IMR-90 (cell line): ENCODE measurements at regions not wholly inside any gene's neighbourhood (a gene's known extent, or its start where the extent isn't known, plus 50 kb on each side); places are given as distances from the start of the nearest gene placed in this dataset.

ENCODE experiments used
- ATAC-seq: fragments of 200-7000 bp; cut with Tn5 transposase; 2 replicates; pipeline ENCODE4 v1.9.1; 2020; ENCODE audit warnings: low read depth, mild to moderate bottlenecking, moderate library complexity
- BruUV-seq: library from RNA; stranded (reverse); fragments of 400-500 nt; replicated peaks from 2 replicates; lab custom pipeline; 2021; lab: Mats Ljungman, UMichigan
- CTCF ChIA-PET: fragments of 300-600 bp; formaldehyde crosslinking; extraction: SDS; loops from one replicate; lab custom pipeline; 2021; ENCODE audit warnings: antibody characterized with exemption; lab: Yijun Ruan, JAX
- POLR2A ChIA-PET: fragments of 300-600 bp; sonication (Branson Sonifier 250); formaldehyde crosslinking; loops from one replicate; lab custom pipeline; 2022; ENCODE audit warnings: antibody characterized with exemption; ENCODE audit not compliant: unreplicated experiment; lab: Charles Lee
- DNase-seq: peaks from one replicate; pipeline ENCODE4 v3.0.0; 2013
- H2AFZ ChIP-seq: replicated peaks from 2 replicates; pipeline ENCODE3; 2013; ENCODE audit warnings: low read length, mild to moderate bottlenecking; ENCODE audit not compliant: poor library complexity
- H2AK5ac ChIP-seq: 2 replicates; pipeline ENCODE4 v1.6.1; 2013; ENCODE audit warnings: low read depth, low read length, inconsistent platforms
- H2AK9ac ChIP-seq: replicated peaks from 2 replicates; pipeline ENCODE3; 2013; ENCODE audit warnings: mild to moderate bottlenecking, low read depth, low read length, moderate library complexity; ENCODE audit not compliant: poor library complexity
- H2BK120ac ChIP-seq: 2 replicates; pipeline ENCODE4 v1.6.1; 2013; ENCODE audit warnings: low read depth, low read length, inconsistent platforms
- H2BK15ac ChIP-seq: 3 replicates; pipeline ENCODE4 v1.6.1; 2013; ENCODE audit warnings: low read depth, low read length, inconsistent platforms
- H2BK20ac ChIP-seq: 2 replicates; pipeline ENCODE4 v1.6.1; 2013; ENCODE audit warnings: low read depth, mild to moderate bottlenecking, inconsistent platforms, low read length, moderate library complexity
- H2BK5ac ChIP-seq: 2 replicates; pipeline ENCODE4 v1.6.1; 2013; ENCODE audit warnings: mild to moderate bottlenecking, low read depth, low read length, inconsistent platforms; ENCODE audit not compliant: poor library complexity, severe bottlenecking
- H3K14ac ChIP-seq: replicated peaks from 2 replicates; pipeline ENCODE4 v1.6.1; 2013; ENCODE audit warnings: low read depth, low read length, inconsistent platforms
- H3K18ac ChIP-seq: 2 replicates; pipeline ENCODE4 v1.6.1; 2013; ENCODE audit warnings: low read depth, low read length, control low read depth
- H3K23ac ChIP-seq: 2 replicates; pipeline ENCODE4 v1.6.1; 2013; ENCODE audit warnings: low read depth, low read length, inconsistent platforms
- H3K27ac ChIP-seq: 2 replicates; pipeline ENCODE4 v1.5.1; 2013; ENCODE audit warnings: mild to moderate bottlenecking, control low read depth, low read length; ENCODE audit not compliant: insufficient read depth
- H3K27me3 ChIP-seq: 2 replicates; pipeline ENCODE4 v1.6.1; 2013; ENCODE audit warnings: low read length; ENCODE audit not compliant: control insufficient read depth, insufficient read depth
- H3K36me3 ChIP-seq: 2 replicates; pipeline ENCODE4 v1.6.1; 2013; ENCODE audit warnings: low read length, mixed read lengths; ENCODE audit not compliant: control insufficient read depth, insufficient read depth
- H3K4ac ChIP-seq: 2 replicates; pipeline ENCODE4 v1.6.1; 2013; ENCODE audit warnings: low read depth, low read length, inconsistent platforms
- H3K4me1 ChIP-seq: 2 replicates; pipeline ENCODE4 v1.6.1; 2013; ENCODE audit warnings: low read length, mixed read lengths; ENCODE audit not compliant: control insufficient read depth, insufficient read depth
- H3K4me2 ChIP-seq: 2 replicates; pipeline ENCODE4 v1.6.1; 2013; ENCODE audit warnings: low read depth, mild to moderate bottlenecking, control low read depth, low read length, moderate library complexity
- H3K4me3 ChIP-seq: 2 replicates; pipeline ENCODE4 v1.5.1; 2013; ENCODE audit warnings: low read depth, mild to moderate bottlenecking, control low read depth, low read length, moderate library complexity; ENCODE audit not compliant: insufficient read depth
- H3K56ac ChIP-seq: 2 replicates; pipeline ENCODE4 v1.6.1; 2013; ENCODE audit warnings: low read length, inconsistent platforms; ENCODE audit not compliant: insufficient read depth; ENCODE audit errors: extremely low read depth
- H3K79me1 ChIP-seq, 2 experiments: 2 replicates each; pipeline ENCODE4 v1.6.1; 2013; ENCODE audit warnings: low read length in 2 of 2, inconsistent platforms in 1 of 2, low read depth in 1 of 2
- H3K9ac ChIP-seq: 2 replicates; pipeline ENCODE4 v1.6.1; 2013; ENCODE audit warnings: low read depth, low read length, control low read depth
- H3K9me1 ChIP-seq: 2 replicates; pipeline ENCODE4 v1.6.1; 2013; ENCODE audit warnings: low read length, inconsistent platforms; ENCODE audit not compliant: insufficient read depth
- H3K9me3 ChIP-seq: 2 replicates; pipeline ENCODE4 v1.6.1; 2013; ENCODE audit warnings: low read length; ENCODE audit not compliant: control insufficient read depth, insufficient read depth
- H4K20me1 ChIP-seq: 2 replicates; pipeline ENCODE4 v1.6.1; 2013; ENCODE audit warnings: low read length, inconsistent platforms; ENCODE audit not compliant: insufficient read depth
- H4K5ac ChIP-seq: 2 replicates; pipeline ENCODE4 v1.6.1; 2013; ENCODE audit warnings: mild to moderate bottlenecking, low read depth, low read length, control low read depth
- H4K8ac ChIP-seq, 2 experiments: 2 replicates each; pipeline ENCODE4 v1.6.1; 2013; ENCODE audit warnings: low read depth in 2 of 2, low read length in 2 of 2, control low read depth in 1 of 2, inconsistent platforms in 1 of 2
- H4K91ac ChIP-seq: 2 replicates; pipeline ENCODE4 v1.6.1; 2013; ENCODE audit warnings: low read depth, low read length, inconsistent platforms; ENCODE audit not compliant: insufficient read depth
- BHLHE40 ChIP-seq: fragments of 150-350 bp; IDR thresholded peaks from 2 replicates; pipeline ENCODE4 v1.6.1; 2016; ENCODE audit warnings: mild to moderate bottlenecking, low read depth, low read length
- CHD1 ChIP-seq: IDR thresholded peaks from 2 replicates; pipeline ENCODE4 v1.6.1; 2012; ENCODE audit warnings: low read depth, low read length, improper control_type of control experiment
- CTCF ChIP-seq: conservative IDR thresholded peaks from 2 replicates; pipeline ENCODE4 v1.5.1; 2012; ENCODE audit warnings: mild to moderate bottlenecking, low read depth, low read length, improper control_type of control experiment
- ELK1 ChIP-seq: fragments of 150-350 bp; IDR thresholded peaks from 2 replicates; pipeline ENCODE4 v1.6.1; 2016; ENCODE audit warnings: low read depth, mild to moderate bottlenecking, low read length, moderate library complexity, borderline replicate concordance
- FOS ChIP-seq: fragments of 150-350 bp; IDR thresholded peaks from 2 replicates; pipeline ENCODE4 v1.6.1; 2016; ENCODE audit warnings: low read depth, low read length
- MAFK ChIP-seq: IDR thresholded peaks from 2 replicates; pipeline ENCODE4 v1.6.1; 2012; ENCODE audit warnings: low read depth, low read length, improper control_type of control experiment
- MAZ ChIP-seq: IDR thresholded peaks from 2 replicates; pipeline ENCODE4 v1.6.1; 2012; ENCODE audit warnings: low read depth, mild to moderate bottlenecking, low read length, improper control_type of control experiment, moderate library complexity, borderline replicate concordance
- MXI1 ChIP-seq: IDR thresholded peaks from 2 replicates; pipeline ENCODE4 v1.6.1; 2012; ENCODE audit warnings: low read depth, mild to moderate bottlenecking, low read length, moderate library complexity, borderline replicate concordance
- NFE2L2 ChIP-seq: fragments of 150-350 bp; IDR thresholded peaks from 2 replicates; pipeline ENCODE4 v1.6.1; 2016; ENCODE audit warnings: low read depth, mild to moderate bottlenecking, low read length
- POLR2A ChIP-seq: IDR thresholded peaks from 2 replicates; pipeline ENCODE4 v1.6.1; 2012; ENCODE audit warnings: mild to moderate bottlenecking, low read depth, low read length
- RAD21 ChIP-seq: IDR thresholded peaks from 2 replicates; pipeline ENCODE4 v1.6.1; 2012; ENCODE audit warnings: low read length, improper control_type of control experiment
- RCOR1 ChIP-seq: IDR thresholded peaks from 2 replicates; pipeline ENCODE4 v1.6.1; 2012; ENCODE audit warnings: mild to moderate bottlenecking, low read length, improper control_type of control experiment; ENCODE audit not compliant: insufficient replicate concordance
- RFX5 ChIP-seq: IDR thresholded peaks from 2 replicates; pipeline ENCODE4 v1.8.0; 2012; ENCODE audit warnings: low read depth, mild to moderate bottlenecking, low read length, moderate library complexity
- SMC3 ChIP-seq: fragments of 150-350 bp; IDR thresholded peaks from 2 replicates; pipeline ENCODE4 v1.6.1; 2016; ENCODE audit warnings: low read depth, mild to moderate bottlenecking, antibody characterized with exemption, low read length, moderate library complexity
- USF2 ChIP-seq: fragments of 150-350 bp; IDR thresholded peaks from 2 replicates; pipeline ENCODE4 v1.6.1; 2017; ENCODE audit warnings: mild to moderate bottlenecking, antibody characterized with exemption, low read length, low read depth
- WGBS, 2 experiments: methylation state at CpG; one replicate each; pipeline versions ENCODE4 v1.1.5 to v1.1.7; 2013; ENCODE audit warnings: missing lambda C conversion rate in 2 of 2; ENCODE audit not compliant: insufficient read length in 1 of 2; ENCODE audit errors: extremely low coverage in 2 of 2; 5-methylcytosine and 5-hydroxymethylcytosine counted together
- dilution Hi-C: fragments of 300-500 bp; cut with HindIII; formaldehyde crosslinking; loops from one replicate; pipeline ENCODE4 v1.14.3; 2018; ENCODE audit warnings: low sequenced_read_pairs; ENCODE audit not compliant: unreplicated experiment
- in situ Hi-C: fragments of 300-500 bp; cut with MboI; formaldehyde crosslinking; loops from 3 replicates; pipeline ENCODE4 v1.14.3; 2019; ENCODE audit warnings: low sequenced_read_pairs, inconsistent platforms, mixed read lengths
- intact Hi-C: fragments of 100-400 bp; cut with micrococcal nuclease; formaldehyde crosslinking; loops from 2 replicates; pipeline ENCODE4 v1.10.0; 2022

GRCh38 chr6:170067181-170067641 is 223.7 kb downstream of the DLL1 start:
- ATAC-seq = no peak; the same call in 1 of the 2 replicates
- H3K9ac ChIP-seq = no peak overlapping the region
- CTCF ChIA-PET = no interaction called here

More at GRCh38 chr6:170067181-170067641, 223.7 kb downstream of the DLL1 start:
- Histone ChIP-seq H3K56ac (no peak overlapping the region), H2BK5ac (no peak overlapping the region), H4K8ac (no peak overlapping the region), H3K9me3 (peaks cover 32% of the 10 kb centered on the region), H3K4me2 (no peak overlapping the region), H3K23ac (no peak overlapping the region), H2AFZ (no peak overlapping the region), H2BK15ac (no peak overlapping the region), H4K5ac (no peak overlapping the region), H3K27me3 (no peaks in the 10 kb centered on the region), H4K20me1 (no peaks in the 10 kb centered on the region), H3K4me3 (no peak overlapping the region), H3K14ac (no peak overlapping the region), H2AK5ac (no peak overlapping the region), H3K79me1 (no peaks in the 10 kb centered on the region), H3K36me3 (no peaks in the 10 kb centered on the region), H2BK120ac (no peak overlapping the region), H3K4ac (no peak overlapping the region), H2BK20ac (no peak overlapping the region), H3K27ac (no peak overlapping the region), H3K9me1 (no peaks in the 10 kb centered on the region), H3K4me1 (no peaks in the 10 kb centered on the region), H2AK9ac (no peak overlapping the region), H4K91ac (no peak overlapping the region), H3K18ac (no peak overlapping the region)
- no peak for TF ChIP-seq SMC3
- no peak for TF ChIP-seq MAZ
- TF ChIP-seq POLR2A = no peak
- no peak for TF ChIP-seq NFE2L2
- TF ChIP-seq RCOR1 = no peak
- no peak for TF ChIP-seq BHLHE40
- no peak for TF ChIP-seq RFX5
- no peak for TF ChIP-seq MXI1
- no peak for TF ChIP-seq RAD21
- no peak for TF ChIP-seq FOS
- TF ChIP-seq MAFK = no peak
- no peak for TF ChIP-seq CHD1
- no peak for TF ChIP-seq ELK1
- no peak for TF ChIP-seq CTCF
- no peak for TF ChIP-seq USF2
- DNase-seq = no peak
- dilution Hi-C loops = no loop called here
- POLR2A ChIA-PET = no interaction called here
- BruUV-seq = no TSS peak
- intact Hi-C loops = no loop called here
- in situ Hi-C loops = no loop called here
- 9% methylated on average over 9 of the region's 18 CpGs; no CpG with 5 or more reads in 1 of the 2 experiments for WGBS, 2 experiments
